Nephron progenitor cell (in vitro differentiated cells): ENCODE measurements at regions not wholly inside any gene's neighbourhood (a gene's known extent, or its start where the extent isn't known, plus 50 kb on each side); places are given as distances from the start of the nearest gene placed in this dataset.
"Not testable (repeated sequence)": the region's sequence is repeated elsewhere in the genome, so short reads cannot be mapped to it uniquely, and the experiment has no call there.

Experiments used
- DNase-seq: peaks from one replicate; pipeline ENCODE4 v3.0.0; 2021
- H3K27ac Mint-ChIP-seq: 2 replicates; pipeline ENCODE4 v1.8.0; 2021; ENCODE audit warnings: mild to moderate bottlenecking, moderate library complexity, mixed read lengths
- H3K27me3 Mint-ChIP-seq: 2 replicates; pipeline ENCODE4 v1.8.0; 2021; ENCODE audit warnings: mild to moderate bottlenecking, low read depth, mixed read lengths; ENCODE audit not compliant: poor library complexity
- H3K36me3 Mint-ChIP-seq: 2 replicates; pipeline ENCODE4 v1.8.0; 2021; ENCODE audit warnings: low read depth, mixed read lengths
- H3K4me1 Mint-ChIP-seq: 2 replicates; pipeline ENCODE4 v1.8.0; 2021; ENCODE audit warnings: mixed read lengths
- H3K4me3 Mint-ChIP-seq: 2 replicates; pipeline ENCODE4 v1.8.0; 2021; ENCODE audit warnings: mild to moderate bottlenecking, moderate library complexity, mixed read lengths
- H3K9me3 Mint-ChIP-seq: 2 replicates; pipeline ENCODE4 v1.8.0; 2021; ENCODE audit warnings: mild to moderate bottlenecking, moderate library complexity, mixed read lengths
- CTCF ChIP-seq: fragments of 200-600 bp; sonication (generic); IDR thresholded peaks from 2 replicates; pipeline ENCODE4 v1.5.0; 2021; ENCODE audit warnings: antibody characterized with exemption

- Mint-ChIP-seq H3K4me1 (no peaks in the 10 kb centered on the region), H3K27me3 (peaks cover 11% of the 10 kb centered on the region), H3K9me3 (peaks cover 19% of the 10 kb centered on the region), H3K27ac (no peak overlapping the region), H3K4me3 (no peak overlapping the region), H3K36me3 (no peaks in the 10 kb centered on the region)
- no peak for TF ChIP-seq CTCF
- no peak for DNase-seq
Measured at GRCh38 chr3:31105438-31106077, 211.1 kb upstream of the GADL1 start.

GRCh38 chr3:31106204-31106603 lies 211.7 kb upstream of the GADL1 start:
- Mint-ChIP-seq H3K4me3 (no peak overlapping the region), H3K27me3 (peaks cover 12% of the 10 kb centered on the region), H3K27ac (no peak overlapping the region), H3K9me3 (peaks cover 19% of the 10 kb centered on the region), H3K4me1 (no peaks in the 10 kb centered on the region), H3K36me3 (no peaks in the 10 kb centered on the region)
- no peak for DNase-seq
- no peak for TF ChIP-seq CTCF

- no peaks in the 10 kb centered on the region for H3K4me1 Mint-ChIP-seq
- peaks cover 15% of the 10 kb centered on the region for H3K9me3 Mint-ChIP-seq
- H3K27me3 Mint-ChIP-seq: peaks cover 12% of the 10 kb centered on the region
- DNase-seq: no peak
- no peaks in the 10 kb centered on the region for H3K36me3 Mint-ChIP-seq
- no peak for TF ChIP-seq CTCF
- H3K27ac Mint-ChIP-seq: no peak overlapping the region
- H3K4me3 Mint-ChIP-seq: no peak overlapping the region
Measured at GRCh38 chr3:31106912-31107311, 212.5 kb upstream of the GADL1 start.

- TF ChIP-seq CTCF: no peak
- H3K9me3 Mint-ChIP-seq: peaks cover 17% of the 10 kb centered on the region
- H3K36me3 Mint-ChIP-seq: no peaks in the 10 kb centered on the region
- no peaks in the 10 kb centered on the region for H3K4me1 Mint-ChIP-seq
- H3K27me3 Mint-ChIP-seq: peaks cover 10% of the 10 kb centered on the region
- no peak overlapping the region for H3K27ac Mint-ChIP-seq
- no peak overlapping the region for H3K4me3 Mint-ChIP-seq
- no peak for DNase-seq
Measured at GRCh38 chr3:31114929-31115283, 220.4 kb upstream of the GADL1 start.

GRCh38 chr3:31115531-31115930 lies 221.1 kb upstream of the GADL1 start:
- H3K27ac Mint-ChIP-seq, H3K4me3 Mint-ChIP-seq, DNase-seq, H3K4me1 Mint-ChIP-seq, H3K27me3 Mint-ChIP-seq, H3K36me3 Mint-ChIP-seq: not testable (repeated sequence)
- peaks cover 17% of the 10 kb centered on the region for H3K9me3 Mint-ChIP-seq

- H3K4me3 Mint-ChIP-seq: no peak overlapping the region
- H3K27ac Mint-ChIP-seq: no peak overlapping the region
Measured at GRCh38 chr3:31116651-31117050, 222.2 kb upstream of the GADL1 start.

More at GRCh38 chr3:31116651-31117050, 222.2 kb upstream of the GADL1 start:
- Mint-ChIP-seq H3K4me1 (no peaks in the 10 kb centered on the region), H3K9me3 (peaks cover 17% of the 10 kb centered on the region), H3K36me3 (no peaks in the 10 kb centered on the region), H3K27me3 (peaks cover 7% of the 10 kb centered on the region)
- DNase-seq: no peak
- no peak for TF ChIP-seq CTCF
